SHP77 treated with DMSO at 0.1 percent for 48 hours (cell line): ENCODE measurements at regions not wholly inside any gene's neighbourhood (a gene's known extent, or its start where the extent isn't known, plus 50 kb on each side); places are given as distances from the start of the nearest gene placed in this dataset.
"Not testable (repeated sequence)": the region's sequence is repeated elsewhere in the genome, so short reads cannot be mapped to it uniquely, and the experiment has no call there.

Experiments used
- DNase-seq: peaks from one replicate; lab custom pipeline; 2025; lab: John Stamatoyannopoulos, UW

DNA sequence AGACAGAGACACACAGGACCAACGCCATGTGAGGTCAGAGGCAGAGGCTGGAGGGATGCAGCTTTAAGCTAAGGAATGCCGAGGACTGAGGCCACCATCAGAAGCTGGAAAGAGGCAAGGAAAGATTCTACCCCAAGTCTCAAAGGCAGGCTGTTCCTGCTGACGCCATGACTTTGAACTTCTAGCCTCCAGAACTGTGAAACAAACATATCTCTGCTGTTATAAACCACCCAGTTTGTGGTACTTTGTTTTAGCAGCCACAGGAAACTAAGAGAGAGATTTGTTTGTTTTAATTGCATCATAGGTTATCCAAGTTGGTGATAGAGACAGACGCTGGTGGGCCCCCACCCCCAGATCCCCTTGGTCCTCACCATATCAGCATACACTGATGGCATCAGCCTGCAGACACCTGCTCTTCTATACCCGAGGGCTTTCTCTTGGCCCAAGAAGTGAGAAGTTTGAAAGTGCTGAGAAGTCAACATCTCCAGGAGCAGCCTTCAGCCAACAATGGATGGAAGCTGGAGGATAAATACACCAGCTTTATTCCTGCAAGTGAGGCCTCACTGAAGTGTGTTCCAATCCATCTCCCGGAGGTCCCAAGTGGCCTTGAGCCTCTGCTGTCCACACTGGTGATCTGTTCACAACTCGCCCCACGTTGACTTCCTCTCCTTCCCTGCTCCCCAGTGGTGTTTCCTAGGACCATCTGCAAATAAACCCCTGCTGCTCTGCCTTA lies 154.7 kb downstream of the BTBD3 start:
- DNase-seq = no peak

DNA sequence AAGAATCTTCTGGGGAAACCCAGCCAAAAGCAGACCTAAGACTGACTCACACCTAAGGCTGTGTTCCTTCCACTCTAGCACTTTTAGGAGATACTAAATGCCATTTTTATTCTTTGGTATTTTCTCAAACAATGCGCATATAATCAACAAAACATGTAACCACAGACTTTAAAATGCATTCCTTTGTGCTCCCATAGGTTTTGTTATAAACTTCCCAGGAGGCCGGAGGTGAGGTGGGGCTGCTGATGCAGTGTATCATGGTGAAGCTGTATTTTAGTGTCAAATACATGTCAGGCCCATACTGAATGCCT lies 155.2 kb downstream of the BTBD3 start:
- DNase-seq = no peak

DNA sequence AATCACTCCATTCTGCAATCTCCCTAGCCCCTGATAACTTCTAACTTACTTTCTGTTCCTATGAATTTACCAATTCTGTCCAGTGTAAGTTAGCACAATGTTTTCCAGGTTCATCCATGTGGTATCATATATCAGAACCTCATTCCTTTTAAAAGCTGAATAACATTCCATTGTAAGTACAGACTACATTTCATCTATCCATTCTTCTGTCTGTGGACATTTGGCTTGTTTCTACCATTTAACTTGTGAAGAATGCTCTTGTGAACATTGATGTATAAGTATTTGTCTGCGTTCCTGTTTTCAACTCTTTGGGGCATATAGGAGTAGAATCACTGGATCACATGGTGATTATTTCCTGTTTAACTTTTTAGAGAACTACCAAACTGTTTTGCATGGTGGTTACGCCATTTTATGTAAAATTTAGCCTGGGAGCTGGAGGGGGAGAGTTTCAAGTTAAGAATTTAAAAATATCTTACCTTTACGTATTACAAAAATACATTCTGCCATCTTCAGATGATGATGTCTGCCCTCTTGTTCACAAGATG lies 156.5 kb downstream of the BTBD3 start:
- DNase-seq = no peak

DNA sequence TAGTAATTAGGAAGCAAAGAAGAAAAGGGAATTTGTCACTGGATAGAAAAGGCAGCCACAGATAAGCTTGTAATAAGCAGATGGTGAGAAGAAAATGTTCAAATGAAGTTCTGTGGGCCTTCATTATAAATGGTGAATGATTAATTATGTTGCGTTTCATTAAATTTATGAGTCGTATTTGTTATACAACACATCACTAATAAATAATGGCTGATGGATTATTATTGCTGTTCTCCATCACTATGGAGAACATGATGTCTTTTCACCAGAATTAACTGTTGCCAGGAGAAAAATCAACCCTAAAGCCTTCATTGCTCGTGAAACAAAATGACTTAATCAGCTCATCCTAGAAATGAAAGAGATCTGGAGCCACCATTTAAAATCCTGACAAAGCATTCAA lies 158.5 kb downstream of the BTBD3 start:
- DNase-seq = no peak

DNA sequence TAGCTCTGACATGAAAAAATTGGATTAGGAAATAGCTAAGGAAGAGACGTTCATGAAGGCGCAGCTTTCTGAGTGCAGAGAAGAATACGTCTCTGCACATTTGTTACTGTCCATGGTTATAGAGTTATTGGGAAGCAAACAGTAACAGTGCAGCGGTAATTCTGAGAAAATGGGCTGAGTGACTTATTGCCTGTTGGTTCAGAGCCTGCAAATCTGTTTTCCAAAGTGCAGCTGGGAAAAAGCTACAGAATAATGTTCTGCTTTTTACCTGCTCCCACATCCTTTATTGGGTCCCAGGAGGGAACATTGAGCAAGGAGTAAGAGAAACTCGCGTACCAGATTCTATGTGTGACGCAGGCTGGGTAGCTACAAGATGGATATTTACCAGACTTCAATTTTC lies 160.2 kb downstream of the BTBD3 start:
- DNase-seq = no peak

DNA sequence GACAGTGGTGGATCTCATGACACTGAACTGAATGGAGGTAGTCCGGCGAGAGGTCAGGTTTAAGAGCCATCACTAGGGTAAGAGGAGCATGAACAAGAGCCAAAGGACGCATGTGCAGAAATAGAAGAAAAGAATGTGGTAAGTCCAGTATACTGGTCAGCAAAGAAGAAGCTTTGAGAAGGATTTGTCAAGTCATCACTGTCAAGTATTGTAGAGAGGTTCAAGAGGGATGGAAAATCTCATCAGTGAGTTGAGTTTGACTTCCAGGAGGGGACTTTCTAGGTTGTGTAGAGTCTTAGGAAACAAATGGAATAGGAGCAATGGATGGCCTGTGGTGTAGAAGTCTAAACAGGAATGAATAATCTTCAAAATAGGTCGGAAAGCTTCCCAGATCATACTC lies 161.8 kb downstream of the BTBD3 start:
- DNase-seq = no peak

DNA sequence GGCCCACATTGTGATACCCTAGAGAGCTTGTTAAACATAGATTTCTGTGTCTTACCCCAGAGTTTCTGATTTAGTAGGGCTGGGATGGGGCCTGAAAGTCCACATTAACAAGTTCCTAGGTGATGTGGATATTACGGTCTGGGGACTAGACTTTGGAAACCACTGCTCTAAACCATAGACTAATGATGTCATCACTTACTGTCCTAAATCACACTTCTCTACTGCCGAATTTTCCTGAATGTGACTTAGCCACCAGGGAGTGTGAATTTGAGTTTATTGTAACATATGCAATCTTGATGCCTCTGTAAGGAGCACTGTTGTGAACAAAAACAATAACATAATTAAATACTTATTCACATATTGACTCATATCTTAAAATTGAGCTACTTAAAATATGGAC lies 165.6 kb downstream of the BTBD3 start:
- DNase-seq = no peak

DNA sequence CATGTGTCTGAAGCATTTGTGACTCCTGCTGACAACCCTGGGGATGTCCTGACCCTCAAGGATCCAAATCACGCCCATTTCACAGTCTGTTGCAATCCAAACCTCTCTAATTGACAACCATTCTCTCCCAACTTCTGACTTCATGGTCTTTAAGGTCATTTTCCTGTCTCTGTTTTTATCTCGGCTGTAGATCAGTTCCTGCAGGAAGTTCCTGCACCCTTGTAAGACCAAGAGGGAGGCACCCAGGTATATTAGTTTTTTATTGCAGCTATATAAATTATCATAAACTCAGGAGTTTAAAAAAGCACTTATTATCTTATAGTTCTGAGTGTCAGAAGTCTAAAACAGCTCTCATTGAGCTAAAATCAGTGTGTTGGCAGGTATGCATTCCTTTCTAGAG lies 166.8 kb downstream of the BTBD3 start:
- no peak for DNase-seq

DNA sequence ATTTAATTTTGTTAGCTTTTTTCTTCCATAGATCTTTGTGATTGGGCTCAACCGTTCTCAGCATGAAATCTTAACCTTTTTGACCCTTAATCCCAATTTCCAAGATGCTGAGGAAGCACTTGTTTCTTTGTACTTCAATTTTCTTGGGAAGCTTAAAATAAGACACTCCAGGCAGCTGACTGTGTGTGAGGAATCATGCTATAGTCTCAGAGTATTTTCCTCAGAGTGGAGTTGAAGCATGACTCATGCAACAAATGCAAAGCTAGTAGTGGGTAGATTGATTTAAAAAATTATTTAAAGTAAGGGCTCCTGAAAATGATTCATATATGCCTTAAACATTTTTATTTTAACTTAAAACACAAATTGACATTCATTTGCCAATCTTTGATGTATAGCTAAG lies 168.7 kb downstream of the BTBD3 start:
- no peak for DNase-seq

DNA sequence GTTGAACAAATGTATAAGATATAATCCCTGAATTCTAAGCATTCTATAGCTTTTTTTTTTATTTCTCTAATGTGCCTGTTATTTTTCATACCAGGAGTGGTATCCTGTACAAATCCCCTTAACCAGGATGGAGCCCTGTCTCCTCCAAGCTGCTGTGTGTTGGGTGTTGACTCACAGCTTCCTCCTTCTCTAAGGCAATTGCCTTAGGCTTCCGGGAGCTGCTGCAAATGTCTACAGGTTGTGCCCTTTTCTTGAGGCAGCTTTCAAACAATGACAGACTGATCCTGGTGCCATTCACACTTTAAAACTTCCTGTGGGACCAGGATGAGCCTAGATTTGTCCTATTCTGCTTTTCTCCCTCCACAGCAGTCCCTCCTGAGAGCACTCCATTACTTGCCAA lies 173.2 kb downstream of the BTBD3 start:
- DNase-seq = no peak

DNA sequence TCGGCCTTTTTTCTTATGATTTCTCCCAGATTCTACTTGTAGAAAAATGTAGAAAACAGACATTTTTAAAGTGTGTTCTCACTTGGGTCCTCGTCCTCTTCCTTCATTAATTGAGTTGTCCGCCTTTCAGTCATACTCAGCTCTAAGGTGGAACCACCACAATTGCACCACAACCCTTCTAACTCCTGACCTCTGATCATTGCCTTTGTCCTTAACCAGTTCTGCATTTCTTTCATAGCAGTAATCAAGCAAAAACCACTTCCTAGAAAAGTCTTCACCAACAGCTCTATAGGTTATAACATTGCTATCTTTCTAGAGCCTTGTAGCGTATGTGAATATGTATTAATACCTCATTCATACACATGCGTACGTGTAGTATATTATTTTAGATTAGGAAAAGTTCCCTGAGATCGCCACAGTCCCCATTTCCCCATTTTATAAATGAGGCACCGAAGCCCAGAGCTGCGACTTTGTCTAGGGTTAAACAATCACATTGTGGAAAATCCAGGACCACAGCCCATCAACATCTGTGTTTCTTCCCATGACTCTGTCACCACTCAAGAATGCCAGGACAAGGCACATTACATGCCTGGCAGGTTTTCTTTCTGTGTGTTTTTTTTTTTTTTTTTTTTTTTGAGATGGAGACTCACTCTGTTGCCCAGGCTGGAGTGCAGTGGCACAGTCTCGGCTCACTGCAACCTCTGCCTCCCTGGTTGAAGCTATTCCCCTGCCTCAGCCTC lies 175.5 kb downstream of the BTBD3 start:
- DNase-seq = no peak

DNA sequence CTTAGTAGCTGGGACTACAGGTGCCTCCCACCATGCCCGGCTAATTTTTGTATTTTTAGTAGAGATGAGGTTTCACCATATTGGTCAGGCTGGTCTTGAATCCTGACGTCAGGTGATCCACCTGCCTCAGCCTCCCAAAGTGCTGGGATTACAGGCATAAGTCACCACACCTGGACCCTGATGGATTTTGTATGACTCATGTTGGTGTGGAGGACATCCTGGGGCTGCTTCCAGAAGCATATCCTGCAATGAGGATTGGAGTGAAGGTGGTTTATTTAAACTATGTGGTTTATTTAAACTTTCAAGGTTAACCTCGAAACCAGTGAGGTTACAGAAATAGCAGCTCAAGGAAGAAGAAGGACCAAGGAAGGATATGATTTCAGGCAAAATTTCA lies 176.1 kb downstream of the BTBD3 start:
- DNase-seq = not testable (repeated sequence)

DNA sequence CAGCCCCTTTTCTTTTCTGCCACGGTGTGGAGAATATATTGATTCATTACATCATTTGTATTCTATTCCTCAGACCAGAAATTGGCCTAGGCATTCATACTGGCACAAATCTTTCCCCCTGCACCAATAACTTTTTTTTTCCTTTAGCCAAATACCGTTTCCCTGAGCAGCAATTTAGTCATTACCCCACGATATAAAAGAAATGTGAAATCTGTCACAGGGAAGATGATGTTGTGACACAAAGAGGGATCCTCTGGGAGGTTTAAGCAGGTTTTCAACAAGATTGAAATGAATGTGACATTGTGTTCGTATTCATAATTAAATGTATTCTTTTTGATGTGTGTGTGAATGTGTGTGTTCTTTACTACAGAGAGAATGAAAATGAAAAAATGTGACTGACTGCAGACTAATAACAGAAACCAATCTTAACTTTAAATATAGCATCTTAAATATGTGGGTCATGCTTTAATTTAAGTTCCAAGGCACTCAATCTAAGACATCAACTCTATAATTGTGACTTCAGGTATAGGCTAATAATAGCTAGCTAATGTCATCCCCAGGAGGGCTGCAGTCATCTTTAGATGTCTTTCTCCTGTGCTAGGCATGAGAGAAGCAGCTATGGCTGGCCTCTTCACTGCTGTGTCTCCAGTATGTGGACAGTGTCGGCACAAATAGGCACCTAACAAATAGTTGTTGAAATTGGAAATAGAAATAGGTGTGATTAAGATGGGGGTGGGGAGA lies 177.7 kb downstream of the BTBD3 start:
- DNase-seq = no peak

DNA sequence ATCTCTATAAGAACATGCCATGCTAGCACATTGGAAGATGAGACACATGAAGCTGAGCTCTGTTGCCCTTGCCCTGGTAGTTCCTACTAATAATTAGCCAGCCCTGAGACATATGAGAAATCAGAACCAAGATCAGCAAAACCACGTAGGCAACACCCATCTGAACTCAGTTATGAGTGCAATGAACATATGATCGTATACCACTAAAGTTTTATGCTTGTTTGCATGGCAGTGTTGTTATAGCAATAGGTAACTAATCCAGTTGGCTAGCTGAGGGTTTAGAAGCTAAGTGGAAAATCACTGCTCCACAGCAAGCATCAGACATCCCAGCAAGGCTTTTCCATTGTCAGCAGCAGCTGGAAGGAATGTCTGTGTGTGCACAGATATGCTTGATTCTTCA lies 180.7 kb downstream of the BTBD3 start:
- DNase-seq = no peak

DNA sequence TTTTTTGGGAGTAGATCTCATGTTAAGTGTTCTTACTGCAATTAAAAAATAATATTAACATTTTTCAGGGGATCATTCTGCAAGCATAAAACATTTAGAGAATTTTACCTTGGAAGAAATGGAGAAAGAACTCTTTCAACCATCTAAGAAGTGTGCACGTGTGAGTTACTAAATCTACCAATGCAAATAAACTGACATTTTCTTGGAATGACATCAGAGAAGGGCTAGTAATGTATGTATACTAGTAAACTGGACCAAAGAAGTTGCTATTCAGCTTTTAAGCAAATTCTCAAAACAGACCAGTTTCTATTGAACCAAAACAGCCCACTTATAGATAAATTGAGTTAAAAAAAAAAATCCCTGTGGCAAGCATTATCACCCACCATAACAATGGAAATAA lies 191.2 kb downstream of the BTBD3 start:
- DNase-seq = no peak

DNA sequence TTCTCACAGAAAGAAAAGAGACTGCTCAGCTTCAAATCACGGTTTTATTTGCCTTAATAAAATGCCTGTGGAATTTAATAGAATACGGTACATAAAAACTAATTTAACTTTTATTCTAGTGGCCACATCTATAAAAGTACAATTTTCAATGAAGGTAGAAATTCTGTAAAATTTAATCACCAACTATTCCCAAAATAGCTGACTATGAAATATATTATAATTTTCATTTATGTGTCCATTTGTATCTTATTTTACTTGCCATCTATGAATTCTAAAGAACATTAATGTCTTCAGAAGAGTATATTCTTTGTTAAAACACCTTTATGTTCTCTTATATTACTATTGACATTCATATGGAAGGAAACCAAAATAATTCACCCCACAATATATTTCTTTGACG lies 192.6 kb downstream of the BTBD3 start:
- no peak for DNase-seq

DNA sequence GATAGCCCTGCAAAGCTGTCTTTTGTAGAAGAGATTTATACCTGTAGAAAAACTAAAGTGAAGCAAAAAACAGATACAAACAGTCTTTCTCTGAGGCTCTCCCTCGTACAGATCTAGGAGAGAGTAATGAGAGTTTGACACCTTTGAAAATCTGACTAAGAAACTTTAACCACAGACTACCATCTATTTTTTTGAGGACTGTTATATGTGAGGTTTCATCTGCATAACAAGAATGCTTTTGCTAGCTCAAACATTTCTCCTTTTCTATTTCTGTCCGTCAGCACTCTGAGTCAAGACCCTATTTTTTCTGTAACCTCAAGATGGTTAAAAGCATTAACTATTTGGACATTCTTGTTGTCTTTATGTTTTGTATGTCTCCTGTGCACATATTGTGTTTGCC lies 193.0 kb downstream of the BTBD3 start:
- DNase-seq = no peak

DNA sequence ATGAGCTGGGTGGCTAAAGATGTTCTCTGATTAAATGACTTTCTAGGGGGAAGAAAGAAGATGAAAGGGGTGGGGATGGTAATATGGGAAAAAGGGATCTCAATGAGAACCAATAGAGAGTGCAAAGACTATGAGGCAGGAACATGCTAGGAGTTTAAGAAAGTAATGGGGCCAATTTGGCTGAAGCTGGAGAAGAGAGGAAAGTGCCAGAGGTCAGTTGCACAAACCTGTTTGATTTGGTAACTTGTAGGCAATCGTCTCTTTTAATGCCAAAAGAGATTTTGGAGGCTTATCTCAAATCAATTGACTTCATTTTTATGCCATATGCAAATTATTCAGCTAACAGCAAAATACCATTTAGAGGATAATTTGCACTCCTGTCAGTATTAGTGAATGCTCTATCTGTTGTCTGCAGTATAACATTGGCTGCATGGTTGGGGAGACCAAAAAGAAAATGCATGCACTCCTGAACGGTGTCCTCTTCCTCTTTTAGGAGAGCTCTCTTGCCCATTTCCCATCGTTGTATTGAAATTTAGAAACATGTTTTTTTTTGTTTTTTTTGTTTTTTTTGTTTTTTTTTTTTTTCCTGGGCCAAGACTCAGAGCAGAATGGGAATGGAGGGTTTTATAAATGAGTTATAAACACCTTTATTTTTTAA lies 193.9 kb downstream of the BTBD3 start:
- DNase-seq = no peak

DNA sequence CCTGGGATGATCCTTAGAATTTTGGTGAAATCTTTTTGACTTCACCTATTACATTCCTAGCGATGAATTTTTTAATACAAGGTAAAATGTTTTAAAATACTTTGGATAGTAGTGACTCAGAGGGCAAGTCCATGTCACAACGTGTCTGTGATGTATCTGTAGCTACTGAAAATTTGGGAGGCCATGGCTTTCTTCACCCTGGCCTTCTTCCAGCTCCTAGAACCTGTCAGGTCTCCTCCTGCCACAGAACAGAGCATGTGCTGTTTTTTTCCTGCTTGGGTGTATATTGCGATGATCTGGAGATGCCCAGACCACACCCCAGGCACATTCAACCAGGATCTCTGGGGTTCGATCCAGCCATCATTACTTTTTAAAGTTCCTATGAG lies 194.4 kb downstream of the BTBD3 start:
- DNase-seq = no peak

DNA sequence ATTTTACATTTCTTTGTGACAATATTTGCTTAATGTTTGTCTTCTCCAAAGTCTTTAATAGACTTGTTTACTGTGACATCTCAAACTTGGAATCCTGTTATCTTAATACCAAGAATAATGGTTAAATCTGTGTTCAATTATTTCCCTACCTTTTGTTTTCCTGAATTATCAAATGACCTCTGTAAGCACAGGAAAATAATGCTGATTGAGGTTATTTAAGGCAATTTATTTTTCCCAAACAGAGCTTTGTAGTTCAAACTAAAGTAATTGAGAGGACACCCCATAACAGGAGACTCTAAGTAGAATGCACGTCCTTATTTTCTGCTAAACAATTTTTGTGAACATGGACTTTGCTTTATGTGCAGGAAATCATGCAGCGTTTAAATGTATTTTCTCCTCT lies 195.0 kb downstream of the BTBD3 start:
- DNase-seq = no peak

DNA sequence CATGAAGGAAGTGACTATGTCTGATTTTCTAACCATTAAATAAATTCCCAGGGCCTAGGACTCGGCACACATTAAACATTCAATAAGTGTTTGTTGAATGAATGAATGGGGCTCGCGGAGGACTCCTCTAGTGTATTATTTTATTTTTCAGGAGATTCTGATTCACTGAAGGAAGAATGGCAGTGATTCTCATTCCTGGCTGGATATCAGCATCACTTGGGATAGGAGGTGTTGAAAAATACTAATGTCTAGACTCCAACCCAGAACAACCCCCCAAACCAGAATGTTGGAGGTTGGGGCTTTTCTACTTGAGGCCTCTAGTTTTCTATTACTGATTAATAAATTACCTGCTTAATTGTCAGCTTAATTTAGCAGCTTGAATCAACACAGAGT lies 195.4 kb downstream of the BTBD3 start:
- no peak for DNase-seq
